ENCODE measurements at regions not wholly inside any gene's neighbourhood (a gene's known extent, or its start where the extent isn't known, plus 50 kb on each side); places are given as distances from the start of the nearest gene placed in this dataset.

GRCh38 chr1:25006770-25007169 lies 76.7 kb upstream of the RUNX3 start:
- Histone ChIP-seq H3K27me3 (ENCODE audit: control insufficient read depth in 1 of 2, insufficient read depth in 2 of 2, low read length in 2 of 2) (peaks cover 6 to 50% of the 10 kb centered on the region in 2 experiments; a peak in 3 of 5 replicates), H2AFZ (ENCODE audit: low read length) (no peak overlapping the region), H3K27ac (ENCODE audit: extremely low read length, insufficient read depth, low read length) (no peak overlapping the region), H3K9me3 (ENCODE audit: low read length) (no peaks in the 10 kb centered on the region), H3K79me2 (ENCODE audit: insufficient read depth, low read length) (no peaks in the 10 kb centered on the region), H3K9ac (ENCODE audit: insufficient read depth, low read depth, low read length) (no peak overlapping the region), H3K36me3 (replicated peaks in 1 of 2; ENCODE audit: control insufficient read depth in 1 of 2, insufficient read depth in 2 of 2, low read length in 2 of 2) (no peaks in the 10 kb centered on the region), H3K4me3 (replicated peaks in 1 of 3; ENCODE audit: insufficient read depth in 1 of 3, low read depth in 2 of 3, low read length in 3 of 3) (no peak overlapping the region), H3K4me1 (ENCODE audit: insufficient read depth, low read length) (peaks cover 38% of the 10 kb centered on the region), H4K20me1 (ENCODE audit: insufficient read depth, low read length) (no peaks in the 10 kb centered on the region), H3K4me2 (ENCODE audit: low read depth, low read length) (no peak overlapping the region; the same call in 1 of the 2 replicates)
- in situ Hi-C loops (cut with HindIII; ENCODE audit: extremely low pct_ligation_motif_present, low pct_unique_long_range_greater_than_20kb) (no loop called here), intact Hi-C loops (cut with micrococcal nuclease; ENCODE audit: unreplicated experiment) (no loop called here)
- ChIA-PET POLR2A (no interaction called here), CTCF (ENCODE audit: low intra/inter-chr PET ratio, low total read pairs) (no interaction called here)
- no TSS peak for BruUV-seq (replicated peaks)
- ATAC-seq (no peak), DNase-seq (ENCODE audit: low spot score) (no peak), FAIRE-seq (no peak)
- TF ChIP-seq ZNF792 (CRISPR knock-in tag; IDR thresholded peaks at IDR 0.05) (no peak), E2F5 (CRISPR knock-in tag; conservative IDR thresholded peaks at IDR 0.05) (no peak), FOXK2 (IDR thresholded peaks at IDR 0.05) (no peak), MXD1 (CRISPR knock-in tag; IDR thresholded peaks at IDR 0.05) (no peak), ZNF34 (CRISPR knock-in tag; IDR thresholded peaks at IDR 0.05; ENCODE audit: borderline replicate concordance) (no peak), TMF1 (CRISPR knock-in tag; IDR thresholded peaks at IDR 0.05; ENCODE audit: low read depth) (no peak), KDM2A (CRISPR knock-in tag; IDR thresholded peaks at IDR 0.05; ENCODE audit: borderline replicate concordance, low read depth) (no peak), CREM (IDR thresholded peaks at IDR 0.05) (no peak), CREM (CRISPR knock-in tag; IDR thresholded peaks at IDR 0.05) (no peak), MEF2D (CRISPR knock-in tag; IDR thresholded peaks at IDR 0.05) (no peak), PHF21A (CRISPR knock-in tag; IDR thresholded peaks at IDR 0.05) (no peak), FLYWCH1 (CRISPR knock-in tag; IDR thresholded peaks at IDR 0.05) (no peak)
- WGBS (ENCODE audit: low lambda C conversion rate): 14% methylated on average over 12 of the region's 12 CpGs

Measured in HepG2 (cell line).